ENCODE measurements at regions not wholly inside any gene's neighbourhood (a gene's known extent, or its start where the extent isn't known, plus 50 kb on each side); places are given as distances from the start of the nearest gene placed in this dataset.
"Not testable (repeated sequence)": the region's sequence is repeated elsewhere in the genome, so short reads cannot be mapped to it uniquely, and the experiment has no call there.

DNA sequence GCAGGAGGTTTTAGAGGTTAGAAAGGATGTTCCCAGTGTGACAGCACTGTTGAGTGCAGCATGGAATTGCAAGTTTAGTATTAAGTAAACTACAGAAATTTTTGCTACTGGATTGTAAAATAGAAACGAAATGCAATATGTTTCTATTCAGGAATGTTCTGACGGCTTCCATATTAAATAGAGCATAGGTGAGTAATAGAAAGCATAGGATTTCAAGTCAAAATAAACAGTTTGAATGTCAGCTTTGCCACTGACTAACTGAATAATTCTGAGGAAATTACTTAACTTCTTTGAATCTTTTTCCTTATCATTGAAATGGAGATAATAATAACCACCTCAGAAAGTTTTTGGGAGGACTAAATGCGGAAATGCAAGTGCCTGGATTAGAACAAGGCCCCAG lies 331.9 kb upstream of the GK2 start:
- DNase-seq: no peak

DNA sequence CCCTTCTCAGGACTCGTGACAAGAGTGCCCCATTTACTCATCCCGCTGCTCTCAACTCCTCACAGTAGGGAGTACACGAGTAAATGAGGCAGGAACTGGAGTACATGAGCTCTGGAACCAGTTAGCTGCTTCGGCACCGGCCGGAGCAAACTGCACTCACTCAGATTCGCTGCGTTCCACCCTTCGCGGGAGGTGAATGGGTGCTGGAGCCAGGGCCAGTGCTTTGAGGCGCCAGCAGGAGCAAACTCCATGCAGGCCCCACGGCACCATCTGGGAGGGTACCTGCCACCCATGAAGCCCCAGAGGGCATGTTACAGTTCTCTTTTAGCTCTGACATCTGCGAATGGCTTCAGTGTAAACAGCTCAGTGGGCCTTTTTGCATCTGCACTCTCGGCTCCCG lies 315.5 kb upstream of the GK2 start:
- DNase-seq: no peak

DNA sequence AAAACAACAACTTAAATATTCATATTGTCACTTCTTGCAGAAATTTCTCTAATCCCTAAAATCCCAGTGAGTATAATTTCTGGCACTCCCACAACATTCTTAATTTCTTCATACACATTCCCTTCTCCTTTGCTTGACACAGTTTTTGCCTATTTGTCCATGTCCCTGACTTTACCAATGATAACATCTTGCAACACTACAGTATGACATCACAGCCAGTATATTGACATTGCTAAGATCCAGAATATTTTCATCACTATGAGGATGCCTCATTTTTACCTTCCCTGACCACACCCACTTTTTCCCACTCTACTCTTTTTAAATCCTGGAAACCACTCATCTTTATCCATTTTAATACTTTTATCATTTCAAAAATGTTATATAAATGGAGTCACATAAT lies 292.3 kb upstream of the GK2 start:
- DNase-seq: no peak

DNA sequence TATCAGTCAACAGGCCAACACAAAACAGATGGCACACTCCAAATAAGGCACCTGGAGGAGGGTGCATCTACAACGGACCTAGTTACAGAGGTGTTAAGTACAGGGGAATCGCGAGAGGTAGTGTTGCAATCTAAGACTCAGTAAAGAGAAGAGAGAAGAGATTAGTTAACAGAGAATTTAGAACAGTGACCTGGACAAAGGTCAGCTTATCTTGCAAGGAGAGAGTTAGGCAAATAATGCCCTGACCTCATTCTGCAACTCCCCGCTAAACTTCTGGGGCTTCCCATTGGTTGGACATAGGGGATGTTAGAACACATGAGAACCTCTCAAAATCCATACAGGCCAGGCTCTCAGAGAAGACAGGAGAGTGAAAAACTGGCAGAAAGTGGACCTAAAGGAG lies 289.4 kb upstream of the GK2 start:
- no peak for DNase-seq

DNA sequence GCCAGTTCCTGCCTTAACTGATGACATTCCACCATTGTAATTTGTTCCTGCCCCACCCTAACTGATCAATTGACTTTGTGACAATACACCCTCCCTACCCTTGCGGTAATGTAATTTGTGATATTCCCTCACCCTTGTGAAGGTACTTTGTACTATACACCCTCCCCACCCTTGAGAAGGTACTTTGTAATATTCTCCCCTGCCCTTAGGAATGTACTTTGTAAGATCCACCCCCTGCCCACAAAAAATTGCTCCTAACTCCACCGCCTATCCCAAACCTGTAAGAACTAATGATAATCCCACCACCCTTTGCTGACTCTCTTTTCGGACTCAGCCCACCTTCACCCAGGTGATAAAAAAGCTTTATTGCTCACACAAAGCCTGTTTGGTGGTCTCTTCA lies 288.5 kb upstream of the GK2 start:
- not testable (repeated sequence) for DNase-seq

DNA sequence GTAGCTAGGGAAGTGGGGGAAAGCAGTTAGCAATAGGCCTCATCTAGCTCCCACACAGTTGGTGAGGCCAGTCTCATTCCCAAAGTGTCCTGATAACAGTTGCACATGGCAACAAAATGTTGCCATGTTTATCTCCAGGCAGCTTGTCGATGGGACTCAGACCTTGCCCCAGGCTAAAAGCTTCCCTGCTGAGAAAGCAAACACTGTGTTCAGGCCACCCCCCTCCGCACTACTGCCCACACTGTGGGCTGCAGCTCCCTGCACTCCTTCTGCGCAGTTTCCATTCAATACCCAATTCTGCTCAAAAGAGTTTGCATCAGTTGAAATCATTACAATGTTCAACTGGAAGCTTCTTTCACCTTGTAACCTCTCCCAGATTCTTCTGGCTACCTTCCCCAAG lies 287.8 kb upstream of the GK2 start:
- no peak for DNase-seq

DNA sequence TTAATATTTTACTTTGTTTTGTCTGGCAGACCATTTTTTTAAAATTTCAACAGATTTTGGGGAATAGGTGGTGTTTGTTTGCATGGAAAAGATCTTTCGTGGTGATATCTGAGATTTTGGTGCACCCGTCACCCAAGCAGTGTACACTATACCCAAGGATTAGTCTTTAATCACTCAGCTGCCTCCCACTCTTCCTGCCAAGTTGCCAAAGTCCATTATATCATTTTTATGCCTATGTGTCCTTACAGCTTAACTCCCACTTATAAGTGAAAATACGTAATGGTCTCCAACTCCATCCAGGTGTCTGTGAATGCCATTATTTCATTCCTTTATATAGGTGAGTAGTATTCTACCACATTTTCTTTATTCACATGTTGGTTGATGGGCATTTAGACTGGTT lies 281.7 kb upstream of the GK2 start:
- no peak for DNase-seq

DNA sequence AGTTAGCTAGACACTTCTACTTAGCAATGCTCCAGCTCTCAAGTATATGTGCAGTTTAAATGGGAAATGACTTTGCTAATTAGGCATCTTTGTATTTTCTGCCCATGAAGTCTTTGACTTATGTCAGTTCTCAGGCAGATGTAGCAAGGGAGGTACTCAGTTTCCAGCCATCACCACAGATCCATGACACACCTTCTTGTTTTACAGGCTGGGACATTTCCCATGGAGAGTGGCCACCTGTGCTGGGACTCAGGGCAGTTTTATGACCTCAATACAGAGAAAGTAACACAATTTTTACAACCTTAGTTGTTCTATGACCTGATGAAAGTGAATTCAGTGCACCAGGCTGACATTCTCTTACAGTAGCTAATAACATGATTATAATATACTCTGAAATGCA lies 280.7 kb upstream of the GK2 start:
- no peak for DNase-seq

DNA sequence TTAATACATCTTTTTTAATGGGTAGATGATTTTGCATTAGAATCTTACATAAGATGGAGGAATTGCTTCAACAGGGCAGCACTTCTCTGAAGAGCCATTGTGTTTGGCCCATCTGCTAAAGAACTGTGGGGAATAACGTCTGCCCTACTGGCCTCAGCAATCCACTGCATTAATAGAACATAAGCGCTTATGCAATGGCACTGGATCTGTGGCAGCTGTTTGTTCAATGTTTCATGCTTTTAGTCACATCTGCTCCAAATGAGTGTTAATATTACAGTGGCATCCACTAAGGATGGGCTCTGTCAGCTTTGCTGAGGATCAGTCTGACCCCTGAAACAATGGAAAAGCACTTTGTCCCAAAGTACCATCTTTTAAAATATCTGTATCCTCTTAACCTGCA lies 279.0 kb upstream of the GK2 start:
- DNase-seq: no peak

DNA sequence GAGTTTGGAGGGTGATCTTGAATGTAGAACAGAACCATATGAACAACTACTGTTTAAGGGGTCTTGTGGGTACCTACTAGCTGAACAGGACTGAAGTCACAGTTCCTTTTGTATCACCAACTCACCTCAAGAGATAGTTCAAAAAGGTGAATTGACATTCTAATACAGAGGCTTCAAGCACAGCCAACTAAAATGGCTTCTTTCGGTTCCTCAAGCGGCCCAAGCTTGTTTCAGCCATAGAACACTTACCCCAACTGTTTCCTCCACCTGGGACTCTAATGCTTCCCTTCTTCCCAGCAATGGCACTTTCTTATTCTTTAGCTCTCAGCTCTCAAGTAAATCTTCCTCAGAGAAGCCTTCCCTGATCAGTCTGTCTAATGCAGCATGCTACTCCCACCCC lies 277.5 kb upstream of the GK2 start:
- DNase-seq: no peak

DNA sequence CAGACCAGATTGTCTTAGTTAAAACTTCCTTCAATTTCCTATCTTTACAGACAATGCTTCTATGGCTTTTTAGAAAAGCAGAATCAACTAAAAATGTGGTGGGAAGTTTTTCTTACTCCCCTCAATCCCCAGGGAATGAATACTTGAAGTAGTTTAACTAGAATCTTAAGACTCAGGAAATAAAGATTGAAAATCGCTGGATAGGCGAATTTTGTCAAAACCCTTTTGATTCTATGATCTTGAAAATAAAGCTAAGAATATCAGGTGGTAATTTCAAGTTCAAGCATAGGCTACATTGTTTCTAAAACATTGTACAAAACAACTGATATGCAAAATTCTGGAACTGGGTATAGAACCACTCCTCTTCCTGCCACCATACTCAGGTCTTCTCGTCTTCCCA lies 276.5 kb upstream of the GK2 start:
- DNase-seq: no peak

DNA sequence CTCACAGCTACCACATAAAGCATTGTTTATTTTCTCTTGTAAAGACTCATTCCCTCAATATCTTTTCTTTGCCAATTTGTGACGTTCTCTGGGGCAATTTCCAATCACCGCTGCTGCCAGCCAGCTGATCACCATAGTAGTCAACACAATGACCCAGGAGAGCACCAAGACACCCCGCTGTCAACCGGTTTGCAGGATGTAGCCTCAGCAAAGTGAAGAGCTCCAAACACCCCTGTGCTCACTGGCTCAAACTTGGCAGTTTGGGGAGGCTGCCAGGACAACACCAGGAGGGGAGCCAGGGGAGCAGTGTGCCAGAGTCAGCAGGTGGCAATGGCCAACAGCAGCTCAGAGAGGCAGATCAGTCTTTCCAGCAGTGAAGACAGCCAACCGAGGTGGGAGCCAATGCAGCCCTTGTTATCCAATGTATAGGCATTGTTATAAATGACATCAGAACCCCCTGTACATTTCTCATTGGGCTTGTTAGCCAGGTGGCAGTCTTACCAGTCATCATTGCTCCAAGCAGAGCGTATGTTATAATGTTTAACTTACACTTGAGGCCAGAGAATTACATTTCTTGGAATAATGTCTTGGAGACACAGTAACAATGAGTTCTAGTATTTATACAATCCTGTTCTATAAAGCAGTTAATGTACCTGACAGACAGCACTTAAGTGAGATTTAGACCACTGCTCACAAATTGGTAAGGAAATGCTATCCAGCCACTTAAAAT lies 274.9 kb upstream of the GK2 start:
- DNase-seq: peak; percentile 70

DNA sequence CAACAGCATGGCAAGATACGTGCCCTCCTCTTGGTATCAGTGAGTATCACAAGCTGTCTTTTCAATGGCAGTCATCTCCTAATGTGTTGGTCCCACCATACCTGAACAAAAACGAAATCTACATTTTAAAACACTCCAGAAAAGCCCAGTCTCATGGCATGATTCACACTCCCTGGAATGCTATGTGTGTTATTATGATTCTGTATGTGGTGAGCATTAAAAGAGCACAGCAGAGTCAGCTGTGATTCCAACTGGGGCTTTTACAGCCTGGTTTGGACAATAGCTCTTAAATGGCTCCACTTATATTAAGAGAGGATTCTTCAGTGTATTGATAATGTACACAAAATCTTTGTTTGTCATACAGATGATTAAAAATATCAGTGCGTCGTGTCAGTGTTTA lies 274.1 kb upstream of the GK2 start:
- DNase-seq: no peak

DNA sequence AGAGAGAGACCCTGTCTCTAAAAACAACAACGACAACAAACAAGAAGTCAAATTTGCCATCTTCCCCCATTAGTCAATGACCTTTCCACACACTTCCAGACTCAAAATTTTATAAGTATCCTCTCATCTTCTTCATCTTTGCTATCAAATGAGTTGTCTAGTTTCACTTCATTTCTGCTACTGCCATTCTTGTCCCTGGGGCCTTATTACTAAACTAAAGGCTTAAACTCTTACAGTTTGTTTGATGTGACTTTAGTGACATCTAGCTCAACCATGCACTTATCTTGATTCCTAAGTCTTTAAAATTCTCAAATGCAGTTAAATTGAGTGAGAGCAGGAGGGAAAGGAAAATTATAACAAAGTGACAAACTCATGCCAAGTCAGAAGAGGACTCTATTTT lies 271.8 kb upstream of the GK2 start:
- DNase-seq: no peak

DNA sequence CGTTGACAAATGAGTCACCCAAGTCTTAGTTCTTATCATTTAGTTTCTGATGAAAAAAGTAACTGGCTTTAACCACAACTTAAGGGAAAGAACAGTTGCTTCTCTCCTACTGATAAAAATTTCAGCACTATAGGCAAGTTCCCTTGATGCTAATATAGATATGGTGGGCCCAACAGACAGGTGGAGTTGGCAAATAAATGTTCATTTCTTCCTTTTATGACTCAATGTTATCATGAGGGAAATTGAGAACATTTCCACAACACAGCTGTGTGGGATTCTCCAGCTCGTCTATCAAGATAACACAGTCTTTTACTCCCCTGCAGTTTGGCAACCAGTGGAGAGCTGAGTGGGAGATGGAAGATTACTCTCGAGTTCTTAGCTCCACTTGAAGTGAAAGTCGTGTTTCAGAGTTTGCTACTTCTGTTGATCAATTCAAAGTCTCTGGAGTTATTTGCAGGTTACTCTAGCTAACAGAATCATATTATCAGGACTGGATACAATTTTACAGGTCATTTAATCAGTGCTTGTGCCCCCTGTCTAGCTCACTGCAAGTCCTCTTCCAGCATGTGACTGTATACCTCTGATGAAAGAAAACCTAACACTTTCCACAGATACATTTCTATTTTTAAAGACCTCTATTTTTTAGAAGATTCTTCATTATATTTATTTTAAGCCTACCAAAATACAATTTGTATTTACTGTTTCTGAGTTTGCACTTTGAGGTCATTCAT lies 270.6 kb upstream of the GK2 start:
- no peak for DNase-seq

DNA sequence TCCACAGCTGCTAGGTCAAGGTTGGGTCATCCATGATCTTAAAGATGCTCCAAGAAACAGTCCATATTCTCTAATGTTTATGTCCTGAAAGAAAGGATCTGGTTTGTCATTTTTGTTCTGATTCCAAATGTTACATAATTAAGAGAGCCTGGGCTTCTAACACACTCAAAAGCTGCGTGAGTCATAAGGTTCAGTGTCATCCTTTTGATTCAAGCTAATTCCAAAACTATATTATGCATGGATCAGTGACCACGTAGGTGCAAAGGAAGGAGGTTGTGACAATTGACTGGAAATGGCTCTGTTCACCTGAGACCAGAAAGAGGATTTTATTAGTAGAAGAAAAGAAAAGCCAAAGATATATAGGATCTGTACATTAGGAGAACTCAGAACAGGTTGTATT lies 268.7 kb upstream of the GK2 start:
- no peak for DNase-seq

DNA sequence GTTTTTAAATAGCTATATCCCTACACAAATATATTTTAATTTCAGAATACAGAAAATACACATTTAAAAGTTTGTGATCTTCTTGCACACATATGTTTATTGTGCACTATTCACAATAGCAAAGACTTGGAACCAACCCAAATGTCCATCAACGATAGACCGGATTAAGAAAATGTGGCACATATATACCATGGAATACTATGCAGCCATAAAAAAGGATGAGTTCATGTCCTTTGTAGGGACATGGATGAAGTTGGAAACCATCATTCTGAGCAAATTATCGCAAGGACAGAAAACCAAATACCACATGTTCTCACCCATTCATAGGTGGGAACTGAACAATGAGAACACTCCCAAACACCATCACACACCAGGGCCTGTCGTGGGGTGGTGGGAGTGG lies 266.9 kb upstream of the GK2 start:
- DNase-seq: not testable (repeated sequence)

DNA sequence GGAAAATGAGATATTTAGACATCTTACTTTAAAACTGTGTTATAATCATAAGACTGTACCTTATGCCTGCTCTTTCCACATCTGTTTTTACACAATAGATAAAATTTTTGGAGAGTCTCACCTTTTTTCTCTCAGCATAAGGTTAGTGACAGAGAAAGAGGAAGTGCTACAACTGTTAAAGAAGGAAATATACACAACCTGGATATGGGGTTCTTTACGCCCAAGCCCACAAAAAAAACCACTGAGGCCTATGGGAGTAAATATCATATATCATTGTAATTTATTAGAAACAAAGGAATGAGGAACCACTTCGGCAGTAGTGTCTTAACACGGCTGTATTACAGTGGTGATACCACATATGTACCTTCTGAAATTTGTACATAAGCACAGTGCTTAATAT lies 265.9 kb upstream of the GK2 start:
- DNase-seq: no peak

DNA sequence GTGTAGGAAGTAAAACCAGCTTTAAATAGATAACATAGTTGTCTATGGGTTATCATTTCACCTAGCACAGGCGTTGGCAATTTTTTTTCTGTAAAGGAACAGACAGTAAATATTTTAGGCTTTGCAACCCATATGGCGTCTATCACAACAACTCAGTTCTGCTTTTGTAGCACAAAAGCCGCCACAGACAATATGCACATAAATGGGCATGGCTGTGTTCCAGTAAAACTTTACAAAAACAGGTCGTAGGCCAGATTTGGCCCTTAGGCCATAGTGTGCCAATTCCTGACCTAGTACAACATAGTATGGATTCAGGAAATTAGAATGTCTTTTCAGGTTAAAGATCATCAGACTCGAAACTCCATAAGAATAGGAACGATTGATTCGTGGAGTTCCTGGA lies 265.3 kb upstream of the GK2 start:
- DNase-seq: no peak

DNA sequence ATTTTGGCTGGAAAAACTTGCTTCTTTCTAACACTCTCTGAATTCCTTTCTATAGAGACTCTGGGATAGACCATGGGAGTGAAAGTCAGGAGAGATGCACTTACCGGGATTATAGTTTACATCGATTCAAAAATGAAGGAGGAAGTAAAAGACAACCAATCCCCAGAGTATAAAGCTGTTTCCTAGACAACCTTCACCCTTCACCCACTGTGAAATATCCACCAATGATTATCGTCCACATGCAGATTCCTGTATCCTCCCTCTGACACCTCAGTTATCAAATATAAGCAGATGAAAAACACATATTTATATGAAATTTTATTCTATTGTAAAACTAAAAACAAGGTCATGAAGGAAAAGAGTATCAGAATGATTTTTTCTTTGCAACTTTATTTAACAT lies 258.8 kb upstream of the GK2 start:
- no peak for DNase-seq

DNA sequence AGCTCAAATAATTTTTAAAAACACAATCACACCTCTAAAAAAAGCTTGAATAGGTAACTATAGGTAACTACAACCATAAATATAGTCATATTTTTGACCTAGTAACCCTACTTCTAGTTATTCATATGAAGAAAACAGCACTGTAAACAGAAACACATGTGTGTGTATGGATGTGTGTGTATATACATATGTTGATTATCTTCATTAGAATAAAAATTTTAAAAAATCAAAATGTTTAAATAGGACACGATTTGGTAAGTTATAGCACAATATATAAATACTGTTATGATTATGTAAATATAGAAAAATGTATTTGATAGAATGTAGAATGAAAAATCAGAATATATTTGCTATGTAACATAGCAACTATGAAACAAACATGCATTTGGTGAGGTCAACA lies 258.1 kb upstream of the GK2 start:
- no peak for DNase-seq

DNA sequence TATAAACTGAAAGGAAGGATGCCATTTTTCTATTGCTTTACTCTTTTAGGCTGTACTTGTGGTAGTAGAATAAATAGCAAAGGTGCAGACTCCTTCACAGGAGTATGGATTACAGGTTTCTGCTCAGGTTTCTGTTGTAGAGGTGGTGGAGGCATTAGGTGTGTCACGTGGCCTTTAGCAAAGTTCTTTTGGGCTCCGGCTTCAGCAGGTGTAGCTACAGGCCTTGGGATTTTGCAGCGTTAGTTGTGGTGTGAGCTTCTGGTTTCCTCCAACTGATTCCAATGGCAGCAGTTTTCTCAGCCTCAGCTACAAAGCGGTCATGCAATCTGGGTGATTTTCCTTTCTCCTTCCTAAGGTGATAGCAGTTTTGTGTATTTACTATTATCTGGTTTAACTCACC lies 255.8 kb upstream of the GK2 start:
- DNase-seq: no peak

DNA sequence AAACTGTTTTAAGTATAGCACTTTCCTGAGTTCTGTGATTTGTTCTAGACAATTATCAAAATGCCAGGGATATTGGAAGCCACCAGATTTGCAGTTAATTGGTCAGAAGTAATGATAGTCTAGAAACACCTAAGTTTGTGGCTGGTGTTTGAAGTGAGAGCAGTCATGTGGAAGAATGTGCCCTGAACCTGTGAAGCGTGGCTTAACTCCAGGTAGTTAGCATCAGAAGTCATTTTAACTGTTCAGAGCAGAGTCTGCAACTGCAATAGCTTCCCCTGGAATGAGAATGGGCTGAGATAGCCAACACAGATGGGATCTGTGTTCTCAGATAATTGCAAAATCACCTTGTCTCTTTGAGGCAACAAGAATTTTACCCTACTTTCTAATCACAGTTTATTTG lies 255.1 kb upstream of the GK2 start:
- no peak for DNase-seq

DNA sequence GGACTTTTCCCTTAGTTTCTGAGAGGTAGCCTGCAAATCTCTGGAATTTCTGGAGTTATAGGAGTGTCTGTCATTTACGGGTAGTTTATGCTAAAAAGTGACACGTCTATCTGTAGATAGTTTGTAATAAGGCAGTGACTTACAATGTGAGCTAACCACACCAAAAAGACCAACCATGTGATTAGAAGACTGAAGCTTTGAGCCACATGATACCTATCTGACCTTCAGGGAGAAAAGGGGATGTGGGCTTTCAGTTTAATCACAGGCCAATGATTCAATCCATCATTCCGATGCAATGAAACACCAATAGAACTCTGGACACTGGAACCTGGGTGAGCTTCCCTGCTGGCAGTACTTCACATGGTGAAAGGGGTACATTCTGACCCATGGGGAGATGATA lies 254.6 kb upstream of the GK2 start:
- no peak for DNase-seq

DNA sequence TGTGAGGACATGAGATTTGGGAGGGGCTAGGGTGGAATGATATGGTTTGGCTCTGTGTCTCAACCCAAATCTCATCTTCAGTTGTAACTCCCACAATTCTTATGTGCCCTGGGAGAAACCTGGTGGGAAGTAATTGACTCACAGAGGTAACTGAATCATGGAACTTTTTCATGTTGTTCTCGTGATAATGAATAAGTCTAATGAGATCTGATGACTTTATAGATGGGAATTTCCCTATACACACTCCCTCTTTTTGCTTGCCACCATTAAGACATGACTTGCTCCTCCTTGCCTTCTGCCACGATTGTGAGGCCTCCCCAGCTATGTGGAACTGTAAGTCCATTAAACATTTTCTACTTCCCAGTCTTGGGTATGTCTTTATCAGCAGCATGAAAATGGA lies 253.2 kb upstream of the GK2 start:
- no peak for DNase-seq
